Dedifferentiated amniotic fluid mesenchymal stem cell (primary cell): ENCODE measurements at regions not wholly inside any gene's neighbourhood (a gene's known extent, or its start where the extent isn't known, plus 50 kb on each side); places are given as distances from the start of the nearest gene placed in this dataset.
A peak's percentile ranks its signal among the peaks of the same experiment; 100 is the strongest.
"Not testable (repeated sequence)": the region's sequence is repeated elsewhere in the genome, so short reads cannot be mapped to it uniquely, and the experiment has no call there.

Experiments
- DNase-seq: peaks from one replicate; pipeline ENCODE4 v3.0.0-alpha.2; 2016; ENCODE audit errors: extremely low spot score

GRCh38 chr10:28733245-28733644 is 55.9 kb downstream of the BAMBI start:
- no peak for DNase-seq

GRCh38 chr10:28733647-28734046 is 56.3 kb downstream of the BAMBI start:
- DNase-seq: no peak

- peak; percentile 96 for DNase-seq
Measured at GRCh38 chr10:28734938-28735759, 57.8 kb downstream of the BAMBI start.

DNA sequence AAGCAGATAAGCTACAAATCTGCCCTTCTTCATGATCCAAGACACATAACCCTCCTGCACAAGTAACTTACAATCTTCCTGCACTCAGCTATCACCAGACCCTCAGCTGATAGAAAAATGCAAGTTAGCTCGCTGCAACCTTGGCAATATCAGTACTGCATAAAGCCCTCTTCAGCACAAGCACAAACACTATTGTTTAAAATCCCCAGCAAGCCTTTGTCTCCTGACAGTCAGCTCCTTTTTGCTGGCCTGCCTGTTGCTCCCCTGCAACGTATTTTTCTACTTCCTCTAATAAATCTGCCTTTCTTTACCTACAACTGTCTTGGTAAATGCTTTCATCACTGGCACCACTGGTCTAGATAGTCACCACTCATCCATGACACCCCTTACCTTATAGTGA is 59.8 kb downstream of the BAMBI start:
- DNase-seq: no peak

- no peak for DNase-seq
Measured at GRCh38 chr10:28738200-28738599, 60.9 kb downstream of the BAMBI start.

DNA sequence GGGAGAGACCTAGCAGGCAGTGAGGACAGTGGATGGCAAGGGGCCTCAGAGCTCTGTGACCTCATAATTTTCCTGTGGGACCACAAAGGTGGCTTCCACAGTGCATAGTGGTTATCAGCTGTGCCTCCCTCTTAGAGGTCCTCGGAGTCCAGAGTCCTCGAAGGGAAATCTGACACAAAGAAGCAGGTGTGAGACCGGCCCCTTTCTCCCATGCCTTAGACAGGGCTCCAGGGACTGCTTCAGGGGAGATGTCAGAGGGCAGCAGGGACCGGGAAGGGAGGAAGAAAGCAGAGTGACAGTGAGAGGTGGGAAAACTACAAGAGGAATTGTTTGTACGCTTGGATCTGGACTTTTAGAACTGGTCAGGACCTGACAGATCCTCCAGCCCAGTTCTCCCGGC is 66.3 kb downstream of the BAMBI start:
- DNase-seq: no peak

GRCh38 chr10:28744069-28744768 is 66.9 kb downstream of the BAMBI start:
- DNase-seq: no peak

- DNase-seq: no peak
Measured at GRCh38 chr10:28754930-28755718, 77.8 kb downstream of the BAMBI start.

DNA sequence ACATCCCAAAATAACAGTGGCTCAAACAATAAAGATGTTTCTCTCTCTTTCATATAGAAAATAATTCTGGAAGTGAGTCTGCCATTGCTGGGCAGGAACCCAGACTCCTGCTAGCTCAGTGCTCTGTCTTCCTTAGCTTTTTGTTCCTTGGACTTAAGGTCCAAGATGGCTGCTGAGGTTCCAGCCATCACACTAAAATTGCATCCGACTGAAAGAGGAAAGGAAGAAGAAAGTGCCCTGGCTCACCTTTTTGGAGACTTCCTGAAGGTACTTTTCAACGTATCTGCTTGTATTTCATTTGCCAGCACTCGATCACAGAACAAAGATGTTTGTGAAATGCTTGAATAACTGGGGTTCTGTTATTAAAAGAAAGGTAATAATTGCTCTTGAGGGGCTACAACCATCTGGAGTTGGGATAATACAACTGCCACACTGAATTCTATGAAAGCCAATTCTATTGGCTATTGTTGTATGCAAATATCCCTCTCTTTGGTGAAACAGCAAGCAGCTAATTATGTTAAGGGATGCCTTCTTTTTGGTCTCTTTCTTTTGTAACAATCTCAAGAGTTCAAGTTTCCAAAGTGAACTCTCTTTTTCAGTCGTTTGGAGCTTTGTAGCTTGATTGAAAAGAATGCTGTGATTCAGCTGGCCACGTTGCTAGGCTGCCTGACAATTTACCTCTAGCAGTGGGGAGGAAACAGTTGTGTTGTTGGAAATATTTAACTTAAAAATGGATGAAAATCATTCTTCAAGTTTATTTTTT is 83.9 kb downstream of the BAMBI start:
- DNase-seq: peak; percentile 26

GRCh38 chr10:28763471-28764170 is 86.3 kb downstream of the BAMBI start:
- no peak for DNase-seq

- no peak for DNase-seq
Measured at GRCh38 chr10:28765641-28766040, 88.3 kb downstream of the BAMBI start.

DNA sequence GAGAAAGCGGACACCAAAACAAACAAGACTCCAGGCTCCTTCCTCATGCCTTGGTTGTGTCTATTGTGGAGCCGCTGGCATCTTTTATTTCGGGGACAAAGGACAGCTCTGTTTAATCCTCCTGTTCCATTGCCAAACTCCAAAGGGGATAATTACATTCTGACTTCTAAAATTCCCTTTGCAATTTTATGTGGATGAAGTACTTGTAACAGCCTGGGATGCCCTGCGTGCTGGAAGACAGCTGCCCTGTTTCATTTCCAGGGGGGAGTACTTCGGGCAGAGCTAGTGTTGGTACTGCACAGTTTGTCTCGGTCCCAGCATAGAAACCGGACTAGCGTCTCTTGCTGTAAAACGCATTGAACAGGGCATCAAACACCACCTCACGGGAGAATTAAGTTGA is 90.9 kb downstream of the BAMBI start:
- DNase-seq: no peak

DNA sequence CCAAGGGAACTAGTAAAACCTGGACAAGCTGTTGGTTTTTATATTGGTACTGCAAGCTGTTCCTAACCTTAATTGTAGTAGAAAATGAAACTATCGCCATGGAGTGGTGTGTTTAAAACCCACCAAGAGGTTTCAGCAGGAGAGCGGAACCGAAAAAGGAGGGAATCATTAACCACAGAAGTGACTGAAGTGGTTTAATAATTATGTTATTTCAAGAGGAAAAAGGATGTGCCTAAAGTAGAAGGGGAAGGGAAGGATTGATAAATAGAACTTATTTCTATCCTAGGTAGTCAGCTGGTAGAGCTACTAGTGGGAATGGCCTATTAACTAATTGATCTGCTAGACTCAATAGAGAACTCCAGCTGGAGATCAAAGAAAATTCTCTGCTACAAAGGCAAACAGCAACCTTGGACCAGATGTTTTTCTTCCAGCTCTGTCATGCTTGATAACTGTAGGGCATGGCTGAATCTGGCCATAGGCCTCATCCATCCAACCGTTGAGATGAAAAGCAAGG is 91.8 kb downstream of the BAMBI start:
- DNase-seq: no peak

DNA sequence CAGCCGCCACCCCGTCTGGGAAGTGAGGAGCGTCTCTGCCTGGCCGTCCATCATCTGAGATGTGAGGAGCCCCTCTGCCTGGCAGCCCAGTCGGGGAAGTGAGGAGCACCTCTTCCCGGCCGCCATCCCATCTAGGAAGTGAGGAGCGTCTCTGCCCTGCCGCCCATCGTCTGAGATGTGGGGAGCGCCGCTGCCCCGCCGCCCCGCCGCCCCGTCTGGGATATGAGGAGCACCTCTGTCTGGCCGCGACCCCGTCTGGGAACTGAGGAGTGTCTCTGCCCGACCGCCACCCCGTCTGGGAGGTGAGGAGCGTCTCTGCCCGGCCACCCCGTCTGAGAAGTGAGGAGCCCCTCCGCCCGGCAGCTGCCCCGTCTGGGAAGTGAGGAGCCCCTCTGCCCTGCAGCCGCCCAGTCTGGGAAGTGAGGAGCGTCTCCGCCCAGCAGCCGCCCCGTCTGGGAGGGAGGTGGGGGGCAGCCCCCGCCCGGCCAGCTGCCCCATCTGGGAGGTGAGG is 94.3 kb downstream of the BAMBI start:
- DNase-seq: not testable (repeated sequence)

- DNase-seq: no peak
Measured at GRCh38 chr10:28774051-28774995, 97.0 kb downstream of the BAMBI start.

- no peak for DNase-seq
Measured at GRCh38 chr10:28775773-28776172, 98.5 kb downstream of the BAMBI start.

- DNase-seq: no peak
Measured at GRCh38 chr10:28776519-28776918, 99.2 kb downstream of the BAMBI start.

DNA sequence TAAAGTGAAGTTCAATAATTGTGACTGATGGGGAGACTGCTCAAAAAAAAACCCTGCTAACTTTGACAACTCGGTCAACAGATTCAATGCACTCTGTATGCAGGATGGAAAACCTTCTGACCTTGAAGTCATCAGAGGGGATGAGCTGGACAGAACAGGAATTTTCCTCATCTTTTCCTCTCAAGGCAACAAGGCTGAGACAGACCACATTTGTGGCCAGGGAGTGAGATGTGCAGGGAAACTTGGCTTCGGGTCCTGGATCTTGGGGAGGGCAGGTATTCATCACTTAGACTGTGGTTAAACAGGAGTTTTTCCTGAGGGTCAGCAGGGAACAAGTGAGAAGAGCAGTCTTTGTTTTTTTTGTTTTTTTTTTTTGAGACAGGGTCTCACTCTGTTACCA is 100.6 kb downstream of the BAMBI start:
- DNase-seq: no peak

GRCh38 chr10:28778524-28778923 is 101.2 kb downstream of the BAMBI start:
- DNase-seq: no peak

DNA sequence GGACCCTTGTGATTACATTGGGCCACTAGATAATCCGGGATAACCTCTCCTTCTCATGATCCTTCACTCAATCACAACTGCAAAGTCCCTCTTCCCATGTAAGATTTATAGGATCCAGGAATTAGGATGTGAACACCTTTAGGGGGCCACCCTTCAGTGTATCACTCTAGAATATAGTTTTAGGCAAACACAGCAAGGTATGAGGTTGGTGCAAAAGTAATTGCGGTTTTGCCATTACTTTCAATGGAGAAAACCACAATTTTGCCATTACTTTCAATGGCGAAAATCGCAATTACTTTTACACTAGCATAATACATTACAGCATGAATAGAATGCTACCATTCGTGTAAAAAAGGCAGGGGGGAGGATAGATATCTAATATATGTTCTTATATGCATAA is 104.0 kb downstream of the BAMBI start:
- no peak for DNase-seq
